DND-41 (cell line): ENCODE measurements at regions not wholly inside any gene's neighbourhood (a gene's known extent, or its start where the extent isn't known, plus 50 kb on each side); places are given as distances from the start of the nearest gene placed in this dataset.

Experiments used
- EZH2 ChIP-seq: IDR thresholded peaks from 3 replicates; pipeline ENCODE4 v1.6.1; 2012; ENCODE audit warnings: borderline replicate concordance, low read depth, mild to moderate bottlenecking, moderate library complexity, low read length, inconsistent platforms; ENCODE audit not compliant: severe bottlenecking
- TF ChIP-seq, protein P1 (sequence below): IDR thresholded peaks from 2 replicates; pipeline ENCODE4 v1.5.1; 2012; ENCODE audit warnings: borderline replicate concordance, low read length, moderate library complexity, mild to moderate bottlenecking; ENCODE audit not compliant: poor library complexity, severe bottlenecking; ENCODE audit errors: extremely low read depth

DNA sequence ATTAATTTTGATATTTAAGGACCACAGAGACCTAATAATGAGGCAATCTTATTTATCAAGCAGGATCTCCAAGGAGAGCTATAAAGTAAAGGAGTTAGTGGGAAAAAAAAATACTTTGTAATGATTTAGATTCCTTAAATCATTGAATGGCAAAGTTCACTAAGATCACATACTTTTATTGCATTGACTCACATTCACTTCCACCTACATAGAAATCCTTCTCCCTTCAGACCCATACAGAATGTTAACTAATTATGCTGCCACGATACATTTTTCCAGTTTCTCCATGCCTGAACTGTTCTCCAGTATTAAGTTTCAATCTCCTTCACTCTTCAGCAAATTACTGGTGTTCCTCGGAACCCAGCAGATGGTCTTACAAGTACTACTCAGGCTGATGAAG lies 388.7 kb downstream of the EFNA5 start:
- TF ChIP-seq, protein P1, sequence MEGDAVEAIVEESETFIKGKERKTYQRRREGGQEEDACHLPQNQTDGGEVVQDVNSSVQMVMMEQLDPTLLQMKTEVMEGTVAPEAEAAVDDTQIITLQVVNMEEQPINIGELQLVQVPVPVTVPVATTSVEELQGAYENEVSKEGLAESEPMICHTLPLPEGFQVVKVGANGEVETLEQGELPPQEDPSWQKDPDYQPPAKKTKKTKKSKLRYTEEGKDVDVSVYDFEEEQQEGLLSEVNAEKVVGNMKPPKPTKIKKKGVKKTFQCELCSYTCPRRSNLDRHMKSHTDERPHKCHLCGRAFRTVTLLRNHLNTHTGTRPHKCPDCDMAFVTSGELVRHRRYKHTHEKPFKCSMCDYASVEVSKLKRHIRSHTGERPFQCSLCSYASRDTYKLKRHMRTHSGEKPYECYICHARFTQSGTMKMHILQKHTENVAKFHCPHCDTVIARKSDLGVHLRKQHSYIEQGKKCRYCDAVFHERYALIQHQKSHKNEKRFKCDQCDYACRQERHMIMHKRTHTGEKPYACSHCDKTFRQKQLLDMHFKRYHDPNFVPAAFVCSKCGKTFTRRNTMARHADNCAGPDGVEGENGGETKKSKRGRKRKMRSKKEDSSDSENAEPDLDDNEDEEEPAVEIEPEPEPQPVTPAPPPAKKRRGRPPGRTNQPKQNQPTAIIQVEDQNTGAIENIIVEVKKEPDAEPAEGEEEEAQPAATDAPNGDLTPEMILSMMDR: no peak
- TF ChIP-seq EZH2: no peak
